NCI-H2107 treated with DMSO at 0.1 percent for 48 hours (cell line): ENCODE measurements at regions not wholly inside any gene's neighbourhood (a gene's known extent, or its start where the extent isn't known, plus 50 kb on each side); places are given as distances from the start of the nearest gene placed in this dataset.
"Not testable (repeated sequence)": the region's sequence is repeated elsewhere in the genome, so short reads cannot be mapped to it uniquely, and the experiment has no call there.

Experiments
- DNase-seq: peaks from one replicate; lab custom pipeline; 2025; ENCODE audit not compliant: unreplicated experiment; lab: John Stamatoyannopoulos, UW

DNA sequence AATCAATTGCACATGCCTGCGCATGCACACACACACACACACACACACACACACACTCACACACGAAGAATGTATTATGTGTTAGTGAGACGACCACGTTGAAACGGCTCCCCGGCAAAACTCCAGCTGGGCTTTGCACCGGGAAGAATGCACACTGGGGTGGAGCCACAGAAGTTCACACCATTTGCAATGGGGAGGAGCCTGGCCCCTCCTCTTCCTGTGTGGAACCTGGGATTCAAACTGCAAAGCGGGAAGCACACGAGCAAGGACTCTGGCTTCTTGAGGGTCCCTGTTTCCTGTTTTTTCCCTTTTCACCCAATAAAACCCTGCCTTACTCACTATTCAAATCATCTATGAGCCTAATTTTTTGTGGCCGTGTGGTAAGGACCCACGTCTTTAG is 304.0 kb upstream of the TMEFF2 start:
- no peak for DNase-seq

- DNase-seq, result not testable (repeated sequence)
Observed at GRCh38 chr2:192488158-192488557, 293.4 kb upstream of the TMEFF2 start.

- DNase-seq, result no peak
Observed at GRCh38 chr2:192487636-192488035, 292.9 kb upstream of the TMEFF2 start.

GRCh38 chr2:192484903-192485302 is 290.2 kb upstream of the TMEFF2 start:
- no peak for DNase-seq

DNA sequence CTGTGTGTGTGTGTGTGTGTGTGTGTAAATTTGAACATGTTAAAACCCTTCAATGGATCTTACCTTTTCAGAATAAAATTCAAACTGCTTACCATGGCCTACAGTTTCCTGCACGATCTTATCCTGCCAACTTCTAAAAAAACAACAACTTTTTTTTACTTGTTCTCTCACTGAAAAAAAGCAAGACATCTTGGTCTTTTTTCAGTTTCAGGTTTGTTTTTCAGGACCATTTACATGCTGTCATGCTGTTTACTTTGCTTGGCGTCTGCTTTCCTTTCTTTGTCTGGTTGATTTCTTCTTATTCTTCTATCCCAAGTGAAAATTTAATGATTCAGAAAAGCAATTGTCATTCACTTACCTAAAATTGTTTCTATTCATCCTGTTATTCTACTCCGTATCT is 286.3 kb upstream of the TMEFF2 start:
- no peak for DNase-seq

- DNase-seq, result no peak
Observed at GRCh38 chr2:192473331-192473730, 278.6 kb upstream of the TMEFF2 start.

- DNase-seq, result no peak
Observed at GRCh38 chr2:192471982-192472381, 277.2 kb upstream of the TMEFF2 start.

GRCh38 chr2:192469612-192470011 is 274.9 kb upstream of the TMEFF2 start:
- no peak for DNase-seq

DNA sequence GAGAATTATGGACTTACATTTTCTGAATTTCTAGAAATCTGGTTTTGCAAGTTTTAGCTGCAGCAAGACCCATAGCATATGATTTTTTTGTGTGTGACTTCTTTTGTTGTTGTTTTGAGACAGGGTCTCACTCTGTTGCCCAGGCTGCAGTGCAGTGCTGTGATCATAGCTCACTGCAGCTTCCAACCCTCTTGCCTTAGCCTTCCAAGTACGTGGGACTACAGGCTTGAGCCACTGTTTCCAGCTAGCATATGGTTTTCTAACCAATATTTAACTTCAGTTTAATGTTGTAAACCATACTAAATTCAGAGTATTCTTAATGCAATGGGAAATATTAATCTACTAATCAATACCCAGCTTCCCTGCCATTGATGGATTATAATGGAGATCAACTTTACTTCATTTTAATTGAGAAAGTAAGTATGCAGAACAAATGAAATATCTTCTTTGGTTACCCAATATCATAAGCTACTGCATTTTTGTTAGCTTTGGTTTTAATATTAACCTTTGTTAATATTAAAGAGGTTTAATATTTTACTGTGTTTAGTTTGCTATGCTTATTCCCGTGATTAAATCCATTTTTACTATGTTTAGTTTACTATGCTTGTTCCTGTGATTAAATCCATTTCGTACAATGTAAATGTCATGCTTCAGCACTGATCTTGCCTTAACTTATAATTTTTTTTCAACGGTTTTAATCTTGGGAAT is 273.4 kb upstream of the TMEFF2 start:
- DNase-seq, result no peak

GRCh38 chr2:192465141-192465540 is 270.4 kb upstream of the TMEFF2 start:
- DNase-seq, result no peak

- DNase-seq, result no peak
Observed at GRCh38 chr2:192459422-192459821, 264.7 kb upstream of the TMEFF2 start.

GRCh38 chr2:192448881-192449280 is 254.1 kb upstream of the TMEFF2 start:
- DNase-seq, result no peak

GRCh38 chr2:192444286-192444838 is 249.6 kb upstream of the TMEFF2 start:
- no peak for DNase-seq

DNA sequence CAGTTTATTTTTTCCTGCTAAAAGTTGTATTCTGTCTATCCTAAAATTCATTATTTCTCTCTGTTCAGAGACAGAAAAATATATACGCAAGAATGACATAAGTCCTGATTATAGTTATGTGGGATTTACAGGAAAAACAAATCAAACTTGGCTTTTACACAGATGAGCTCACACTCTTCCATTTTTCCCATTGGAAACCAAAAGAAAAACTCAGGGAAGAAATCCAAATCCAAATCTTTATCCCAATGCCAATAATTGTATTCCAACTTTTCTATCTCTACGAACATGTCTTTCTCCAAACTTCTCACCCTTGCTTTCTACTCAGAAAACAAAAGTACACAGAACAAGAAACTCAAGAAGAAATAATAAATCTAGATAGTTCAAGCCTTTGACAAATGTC is 249.1 kb upstream of the TMEFF2 start:
- DNase-seq, result no peak

- DNase-seq, result no peak
Observed at GRCh38 chr2:192438239-192438638, 243.5 kb upstream of the TMEFF2 start.

- no peak for DNase-seq
Observed at GRCh38 chr2:192437653-192438052, 242.9 kb upstream of the TMEFF2 start.

DNA sequence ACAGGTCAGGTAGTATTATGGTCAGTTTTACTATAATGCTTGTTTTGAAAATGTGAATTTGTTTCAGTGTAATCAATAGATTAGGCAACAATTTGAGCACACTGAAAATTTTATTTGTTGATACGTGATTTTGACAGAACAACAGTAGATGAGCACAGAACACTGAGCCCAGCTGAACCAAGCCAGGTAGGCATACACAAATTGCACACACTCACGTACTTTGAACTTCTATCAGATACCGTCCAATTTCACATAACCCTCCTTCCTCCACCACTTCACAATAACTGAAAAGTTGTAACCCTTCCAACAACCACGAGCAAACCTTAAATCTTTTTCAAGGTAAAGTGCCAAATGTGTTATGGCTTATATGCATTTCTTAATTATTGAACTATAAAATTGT is 229.5 kb upstream of the TMEFF2 start:
- DNase-seq, result no peak

DNA sequence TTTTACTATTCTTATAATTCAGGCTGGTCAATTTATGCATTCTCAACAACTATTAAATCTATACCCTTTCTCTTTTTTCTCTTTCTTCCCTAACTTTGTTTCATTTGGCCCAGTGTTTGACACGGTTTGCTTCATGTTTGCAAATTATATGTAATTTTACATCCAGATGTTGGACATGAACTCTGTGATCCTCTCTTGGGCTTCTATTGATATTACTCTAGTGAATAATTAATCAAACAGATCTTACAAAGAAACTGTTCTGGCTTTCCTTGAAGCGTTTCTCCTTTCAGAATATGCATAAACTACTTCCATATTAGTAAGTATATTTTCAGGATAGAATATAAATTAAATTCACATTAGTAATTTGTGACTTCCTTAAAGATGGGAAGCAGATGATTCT is 225.1 kb upstream of the TMEFF2 start:
- no peak for DNase-seq

DNA sequence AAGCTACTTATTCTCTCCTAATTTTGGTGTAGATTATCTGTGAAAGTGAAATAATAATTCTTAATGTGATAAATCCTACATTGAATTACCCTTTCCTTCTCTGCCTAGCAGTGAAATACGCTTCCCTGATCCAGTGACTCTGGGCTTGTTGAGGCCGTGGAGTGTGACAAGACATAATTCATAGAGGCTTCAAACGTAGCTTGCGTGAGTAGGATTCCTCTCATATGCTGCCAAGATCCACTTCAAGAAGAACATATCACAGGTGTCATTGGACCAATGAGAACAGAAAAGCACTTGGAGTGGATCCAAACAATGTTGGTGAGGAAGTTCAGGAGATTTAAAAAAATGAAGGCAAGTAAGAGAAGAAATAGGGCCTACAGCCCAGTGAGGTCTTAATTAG is 221.3 kb upstream of the TMEFF2 start:
- DNase-seq, result no peak

DNA sequence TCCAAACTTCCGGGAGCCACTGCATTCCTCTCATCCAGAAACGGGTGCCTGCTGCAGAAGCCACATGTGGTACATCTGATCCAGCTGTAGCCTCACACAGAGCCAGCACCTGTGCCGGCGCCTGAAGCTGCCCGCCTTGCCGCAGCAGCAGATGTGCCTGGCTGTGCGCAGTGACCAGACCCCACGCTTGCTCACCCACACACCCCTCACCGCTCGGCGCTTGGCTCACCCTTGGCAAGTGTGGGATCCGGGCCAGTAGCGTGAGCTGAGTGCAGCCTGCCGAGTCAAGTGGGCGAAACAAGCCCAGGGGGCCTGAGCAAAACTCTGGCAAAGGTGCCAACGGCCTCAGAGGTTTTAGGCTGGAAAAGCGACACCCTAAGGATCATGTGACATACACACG is 220.1 kb upstream of the TMEFF2 start:
- no peak for DNase-seq

DNA sequence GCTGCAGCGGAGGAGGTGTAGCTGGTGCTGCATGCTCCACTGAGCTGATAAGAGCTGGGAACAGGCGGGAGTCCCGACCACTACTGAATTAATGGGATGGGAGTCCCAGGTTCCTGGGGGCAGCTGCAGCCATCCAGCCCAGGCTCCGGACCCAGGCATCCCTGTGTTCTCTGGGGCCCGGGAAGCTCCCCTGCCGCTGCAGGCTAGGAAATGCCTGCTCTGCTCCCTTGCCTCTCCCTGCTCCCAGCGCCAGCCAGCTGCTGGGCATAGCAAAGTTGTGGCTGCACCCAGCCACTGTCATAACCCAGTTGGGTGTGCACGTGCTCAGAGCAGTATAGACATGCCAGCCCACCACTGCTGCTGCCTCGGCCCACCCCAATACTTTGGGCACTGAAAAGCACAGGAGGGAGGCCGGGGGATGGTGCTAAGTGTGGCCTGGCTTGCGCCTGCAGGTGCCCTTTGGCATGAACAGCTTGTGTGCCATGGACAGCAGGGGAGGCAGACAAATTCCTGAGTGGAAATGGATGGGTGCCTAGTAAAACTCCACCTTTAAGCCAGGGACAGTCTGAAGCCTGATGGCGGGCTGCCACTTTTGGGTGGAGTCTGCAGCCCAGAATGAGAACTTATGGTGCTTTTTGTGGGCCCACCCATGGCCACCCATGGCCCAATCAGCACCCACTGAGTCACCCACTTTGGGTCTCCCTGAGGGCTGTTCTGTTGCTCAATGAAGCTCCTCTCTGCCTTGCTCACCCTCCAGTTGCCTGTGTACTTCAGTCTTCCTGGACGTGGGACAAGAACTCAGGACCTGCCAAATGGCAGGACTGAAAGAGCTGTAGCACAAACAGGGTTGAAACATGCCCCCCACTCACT is 219.3 kb upstream of the TMEFF2 start:
- DNase-seq, result no peak

- DNase-seq, result not testable (repeated sequence)
Observed at GRCh38 chr2:192412866-192413265, 218.1 kb upstream of the TMEFF2 start.
